ENCODE measurements at regions not wholly inside any gene's neighbourhood (a gene's known extent, or its start where the extent isn't known, plus 50 kb on each side); places are given as distances from the start of the nearest gene placed in this dataset.
A peak's percentile ranks its signal among the peaks of the same experiment; 100 is the strongest.

GRCh38 chr17:71628306-71628705 is 492.5 kb upstream of the SOX9 start:
- DNase-seq (no peak), FAIRE-seq (no peak)
- H3K27me3 ChIP-seq (ENCODE audit: control insufficient read depth in 3 of 3, insufficient read depth in 3 of 3, low read length in 3 of 3): no peaks in the 10 kb centered on the region
- no peak overlapping the region for H3K4me3 ChIP-seq (ENCODE audit: low read depth in 1 of 3, low read length in 3 of 3)
- H3K4me1 ChIP-seq (ENCODE audit: control insufficient read depth in 3 of 3, insufficient read depth in 2 of 3, low read depth in 1 of 3, low read length in 2 of 3): peaks cover 0 to 2% (median 0%) of the 10 kb centered on the region in 3 donors
- no peak overlapping the region for H3K27ac ChIP-seq (ENCODE audit: low read depth in 1 of 3, low read length in 2 of 3)
- H3K9me3 ChIP-seq (ENCODE audit: control insufficient read depth in 2 of 2, insufficient read depth in 1 of 2, low read depth in 1 of 2, low read length in 1 of 2): no peaks in the 10 kb centered on the region
- 4 to 42% (median 24%) methylated on average over 1 of the region's 1 CpG for WGBS, 3 donors
- H3K36me3 ChIP-seq (ENCODE audit: control insufficient read depth in 3 of 3, insufficient read depth in 2 of 3, low read depth in 1 of 3, low read length in 3 of 3): no peaks in the 10 kb centered on the region

GRCh38 chr17:71631483-71631882 is 489.3 kb upstream of the SOX9 start:
- Histone ChIP-seq H3K9me3 (ENCODE audit: control insufficient read depth in 2 of 2, insufficient read depth in 1 of 2, low read depth in 1 of 2, low read length in 1 of 2) (no peaks in the 10 kb centered on the region), H3K4me1 (ENCODE audit: control insufficient read depth in 3 of 3, insufficient read depth in 2 of 3, low read depth in 1 of 3, low read length in 2 of 3) (peaks cover 0 to 6% (median 0%) of the 10 kb centered on the region in 3 donors), H3K27ac (ENCODE audit: low read depth in 1 of 3, low read length in 2 of 3) (no peak overlapping the region), H3K27me3 (ENCODE audit: control insufficient read depth in 3 of 3, insufficient read depth in 3 of 3, low read length in 3 of 3) (no peaks in the 10 kb centered on the region), H3K4me3 (ENCODE audit: low read depth in 1 of 3, low read length in 3 of 3) (no peak overlapping the region), H3K36me3 (ENCODE audit: control insufficient read depth in 3 of 3, insufficient read depth in 2 of 3, low read depth in 1 of 3, low read length in 3 of 3) (no peaks in the 10 kb centered on the region)
- WGBS, 3 donors: 44 to 78% (median 63%) methylated on average over 1 of the region's 1 CpG
- FAIRE-seq (no peak), DNase-seq (no peak)

GRCh38 chr17:71632328-71632727 is 488.5 kb upstream of the SOX9 start:
- FAIRE-seq: peak; percentile 36
- 5 to 32% (median 17%) methylated on average over 2 of the region's 2 CpGs for WGBS, 3 donors
- no peaks in the 10 kb centered on the region for H3K36me3 ChIP-seq (ENCODE audit: control insufficient read depth in 3 of 3, insufficient read depth in 2 of 3, low read depth in 1 of 3, low read length in 3 of 3)
- no peaks in the 10 kb centered on the region for H3K27me3 ChIP-seq (ENCODE audit: control insufficient read depth in 3 of 3, insufficient read depth in 3 of 3, low read length in 3 of 3)
- peaks cover 0 to 6% (median 0%) of the 10 kb centered on the region in 3 donors for H3K4me1 ChIP-seq (ENCODE audit: control insufficient read depth in 3 of 3, insufficient read depth in 2 of 3, low read depth in 1 of 3, low read length in 2 of 3)
- peak; percentile 45 to 90 for DNase-seq
- no peak overlapping the region for H3K4me3 ChIP-seq (ENCODE audit: low read depth in 1 of 3, low read length in 3 of 3)
- H3K27ac ChIP-seq (ENCODE audit: low read depth in 1 of 3, low read length in 2 of 3): no peak overlapping the region
- no peaks in the 10 kb centered on the region for H3K9me3 ChIP-seq (ENCODE audit: control insufficient read depth in 2 of 2, insufficient read depth in 1 of 2, low read depth in 1 of 2, low read length in 1 of 2)

- no peak overlapping the region for H3K4me3 ChIP-seq (ENCODE audit: low read depth in 1 of 3, low read length in 3 of 3)
- H3K9me3 ChIP-seq (ENCODE audit: control insufficient read depth in 2 of 2, insufficient read depth in 1 of 2, low read depth in 1 of 2, low read length in 1 of 2): no peaks in the 10 kb centered on the region
- FAIRE-seq (no peak), DNase-seq (peak; percentile 58 to 93)
- 5 to 43% (median 18%) methylated on average over 4 of the region's 4 CpGs for WGBS, 3 donors
- H3K27ac ChIP-seq (ENCODE audit: low read depth in 1 of 3, low read length in 2 of 3): no peak overlapping the region
- no peaks in the 10 kb centered on the region for H3K36me3 ChIP-seq (ENCODE audit: control insufficient read depth in 3 of 3, insufficient read depth in 2 of 3, low read depth in 1 of 3, low read length in 3 of 3)
- H3K4me1 ChIP-seq (ENCODE audit: control insufficient read depth in 3 of 3, insufficient read depth in 2 of 3, low read depth in 1 of 3, low read length in 2 of 3): peaks cover 0 to 6% (median 0%) of the 10 kb centered on the region in 3 donors
- H3K27me3 ChIP-seq (ENCODE audit: control insufficient read depth in 3 of 3, insufficient read depth in 3 of 3, low read length in 3 of 3): no peaks in the 10 kb centered on the region
These were observed 487.4 kb upstream of the SOX9 start for GRCh38 chr17:71633391-71633849.

- WGBS, 3 donors: 74 to 85% (median 76%) methylated on average over 1 of the region's 1 CpG
- no peaks in the 10 kb centered on the region for H3K36me3 ChIP-seq (ENCODE audit: control insufficient read depth in 3 of 3, insufficient read depth in 2 of 3, low read depth in 1 of 3, low read length in 3 of 3)
- H3K4me1 ChIP-seq (ENCODE audit: control insufficient read depth in 3 of 3, insufficient read depth in 2 of 3, low read depth in 1 of 3, low read length in 2 of 3): peaks cover 0 to 6% (median 0%) of the 10 kb centered on the region in 3 donors
- no peaks in the 10 kb centered on the region for H3K9me3 ChIP-seq (ENCODE audit: control insufficient read depth in 2 of 2, insufficient read depth in 1 of 2, low read depth in 1 of 2, low read length in 1 of 2)
- no peak overlapping the region for H3K4me3 ChIP-seq (ENCODE audit: low read depth in 1 of 3, low read length in 3 of 3)
- no peak for FAIRE-seq
- DNase-seq: no peak
- no peaks in the 10 kb centered on the region for H3K27me3 ChIP-seq (ENCODE audit: control insufficient read depth in 3 of 3, insufficient read depth in 3 of 3, low read length in 3 of 3)
- no peak overlapping the region for H3K27ac ChIP-seq (ENCODE audit: low read depth in 1 of 3, low read length in 2 of 3)
These were observed 486.4 kb upstream of the SOX9 start for GRCh38 chr17:71634376-71634775.

- H3K27me3 ChIP-seq (ENCODE audit: control insufficient read depth in 3 of 3, insufficient read depth in 3 of 3, low read length in 3 of 3): no peaks in the 10 kb centered on the region
- WGBS, 3 donors: 22 to 68% (median 46%) methylated on average over 5 of the region's 5 CpGs
- no peaks in the 10 kb centered on the region for H3K36me3 ChIP-seq (ENCODE audit: control insufficient read depth in 3 of 3, insufficient read depth in 2 of 3, low read depth in 1 of 3, low read length in 3 of 3)
- H3K27ac ChIP-seq (ENCODE audit: low read depth in 1 of 3, low read length in 2 of 3): no peak overlapping the region
- H3K4me1 ChIP-seq (ENCODE audit: control insufficient read depth in 3 of 3, insufficient read depth in 2 of 3, low read depth in 1 of 3, low read length in 2 of 3): peaks cover 0 to 6% (median 0%) of the 10 kb centered on the region in 3 donors
- H3K9me3 ChIP-seq (ENCODE audit: control insufficient read depth in 2 of 2, insufficient read depth in 1 of 2, low read depth in 1 of 2, low read length in 1 of 2): no peaks in the 10 kb centered on the region
- no peak for FAIRE-seq
- H3K4me3 ChIP-seq (ENCODE audit: low read depth in 1 of 3, low read length in 3 of 3): no peak overlapping the region
- DNase-seq: peak; percentile 34 to 50
These were observed 485.6 kb upstream of the SOX9 start for GRCh38 chr17:71635187-71635586.

GRCh38 chr17:71636644-71637043 is 484.2 kb upstream of the SOX9 start:
- no peak for FAIRE-seq

GRCh38 chr17:71638668-71639067 is 482.2 kb upstream of the SOX9 start:
- DNase-seq (no peak), FAIRE-seq (no peak)
- H3K4me1 ChIP-seq (ENCODE audit: control insufficient read depth in 3 of 3, insufficient read depth in 2 of 3, low read depth in 1 of 3, low read length in 2 of 3): no peaks in the 10 kb centered on the region
- H3K9me3 ChIP-seq (ENCODE audit: control insufficient read depth in 2 of 2, insufficient read depth in 1 of 2, low read depth in 1 of 2, low read length in 1 of 2): peaks cover 0 to 2% of the 10 kb centered on the region in 2 donors
- no peaks in the 10 kb centered on the region for H3K36me3 ChIP-seq (ENCODE audit: control insufficient read depth in 3 of 3, insufficient read depth in 2 of 3, low read depth in 1 of 3, low read length in 3 of 3)
- H3K27ac ChIP-seq (ENCODE audit: low read depth in 1 of 3, low read length in 2 of 3): no peak overlapping the region
- H3K27me3 ChIP-seq (ENCODE audit: control insufficient read depth in 3 of 3, insufficient read depth in 3 of 3, low read length in 3 of 3): no peaks in the 10 kb centered on the region
- WGBS, 3 donors: 85 to 91% (median 89%) methylated on average over 4 of the region's 4 CpGs
- H3K4me3 ChIP-seq (ENCODE audit: low read depth in 1 of 3, low read length in 3 of 3): no peak overlapping the region

More at GRCh38 chr17:71636644-71637043, 484.2 kb upstream of the SOX9 start:
- DNase-seq: no peak
- no peaks in the 10 kb centered on the region for H3K27me3 ChIP-seq (ENCODE audit: control insufficient read depth in 3 of 3, insufficient read depth in 3 of 3, low read length in 3 of 3)
- no peak overlapping the region for H3K4me3 ChIP-seq (ENCODE audit: low read depth in 1 of 3, low read length in 3 of 3)
- 65 to 93% (median 84%) methylated on average over 1 of the region's 1 CpG for WGBS, 3 donors
- peaks cover 0 to 2% of the 10 kb centered on the region in 2 donors for H3K9me3 ChIP-seq (ENCODE audit: control insufficient read depth in 2 of 2, insufficient read depth in 1 of 2, low read depth in 1 of 2, low read length in 1 of 2)
- H3K4me1 ChIP-seq (ENCODE audit: control insufficient read depth in 3 of 3, insufficient read depth in 2 of 3, low read depth in 1 of 3, low read length in 2 of 3): peaks cover 0 to 6% (median 0%) of the 10 kb centered on the region in 3 donors
- no peaks in the 10 kb centered on the region for H3K36me3 ChIP-seq (ENCODE audit: control insufficient read depth in 3 of 3, insufficient read depth in 2 of 3, low read depth in 1 of 3, low read length in 3 of 3)
- no peak overlapping the region for H3K27ac ChIP-seq (ENCODE audit: low read depth in 1 of 3, low read length in 2 of 3)

- H3K4me3 ChIP-seq (ENCODE audit: low read depth in 1 of 3, low read length in 3 of 3): no peak overlapping the region
- no peak overlapping the region for H3K27ac ChIP-seq (ENCODE audit: low read depth in 1 of 3, low read length in 2 of 3)
- FAIRE-seq (no peak), DNase-seq (no peak)
- no peaks in the 10 kb centered on the region for H3K27me3 ChIP-seq (ENCODE audit: control insufficient read depth in 3 of 3, insufficient read depth in 3 of 3, low read length in 3 of 3)
- peaks cover 0 to 2% of the 10 kb centered on the region in 2 donors for H3K9me3 ChIP-seq (ENCODE audit: control insufficient read depth in 2 of 2, insufficient read depth in 1 of 2, low read depth in 1 of 2, low read length in 1 of 2)
- no peaks in the 10 kb centered on the region for H3K4me1 ChIP-seq (ENCODE audit: control insufficient read depth in 3 of 3, insufficient read depth in 2 of 3, low read depth in 1 of 3, low read length in 2 of 3)
- no peaks in the 10 kb centered on the region for H3K36me3 ChIP-seq (ENCODE audit: control insufficient read depth in 3 of 3, insufficient read depth in 2 of 3, low read depth in 1 of 3, low read length in 3 of 3)
These were observed 481.0 kb upstream of the SOX9 start for GRCh38 chr17:71639865-71640264.
